SK-N-SH (cell line): ENCODE measurements at regions not wholly inside any gene's neighbourhood (a gene's known extent, or its start where the extent isn't known, plus 50 kb on each side); places are given as distances from the start of the nearest gene placed in this dataset.

Source experiments
- CTCF ChIA-PET: fragments of 300-600, 350-600 bp; formaldehyde crosslinking; extraction: SDS; loops from one replicate; lab custom pipeline; 2021; lab: Yijun Ruan, JAX
- POLR2A ChIA-PET: fragments of 350-600 bp; sonication (Branson Sonifier 250); formaldehyde crosslinking; extraction: SDS; loops from one replicate; lab custom pipeline; 2020; ENCODE audit warnings: antibody characterized with exemption, inconsistent platforms; lab: Yijun Ruan, JAX
- DNase-seq: peaks from one replicate; pipeline ENCODE4 v3.0.0; 2012
- H2AFZ ChIP-seq: fragments of 200-600 bp; sonication (generic); 2 replicates; pipeline ENCODE4 v1.8.1; 2016; ENCODE audit warnings: antibody characterized with exemption, mild to moderate bottlenecking, low read depth
- H3F3A ChIP-seq: fragments of 200-600 bp; sonication (generic); replicated peaks from 2 replicates; pipeline ENCODE3; 2016; ENCODE audit warnings: antibody characterized with exemption, mild to moderate bottlenecking; ENCODE audit not compliant: insufficient read depth
- H3K27ac ChIP-seq, 2 experiments: fragments of 200-500 bp in 1 of 2; fragments of 200-600 bp in 1 of 2; sonication (Bioruptor generic) in 1 of 2; sonication (generic), shearing (Covaris generic) in 1 of 2; 2 replicates each; pipeline versions ENCODE4 v1.5.1 to v1.6.1; 2014 to 2016; ENCODE audit warnings: low read depth in 2 of 2, inconsistent platforms in 1 of 2, low read length in 1 of 2, mild to moderate bottlenecking in 1 of 2, mixed read lengths in 1 of 2
- H3K27me3 ChIP-seq: fragments of 200-600 bp; sonication (generic), shearing (Covaris generic); 2 replicates; pipeline ENCODE4 v1.6.1; 2016; ENCODE audit warnings: mixed run types; ENCODE audit not compliant: insufficient read depth
- H3K36me3 ChIP-seq, 2 experiments: fragments of 200-500 bp in 1 of 2; fragments of 200-600 bp in 1 of 2; sonication (Bioruptor generic) in 1 of 2; sonication (generic) in 1 of 2; replicated peaks in 1 of 2; 2 replicates each; pipeline versions ENCODE3 to v1.5.1; 2014 to 2016; ENCODE audit warnings: low read length in 1 of 2, mild to moderate bottlenecking in 1 of 2; ENCODE audit not compliant: insufficient read depth in 2 of 2, control insufficient read depth in 1 of 2
- H3K4me1 ChIP-seq, 2 experiments: fragments of 200-500 bp in 1 of 2; fragments of 200-600 bp in 1 of 2; sonication (Bioruptor generic) in 1 of 2; sonication (generic), shearing (Covaris generic) in 1 of 2; 2 replicates each; pipeline versions ENCODE4 v1.5.1 to v1.6.1; 2014 to 2016; ENCODE audit warnings: low read depth in 1 of 2, low read length in 1 of 2, mixed run types in 1 of 2; ENCODE audit not compliant: insufficient read depth in 2 of 2, control insufficient read depth in 1 of 2
- H3K4me2 ChIP-seq: fragments of 200-600 bp; sonication (generic), shearing (Covaris generic); 2 replicates; pipeline ENCODE4 v1.6.1; 2017; ENCODE audit warnings: mixed run types
- H3K4me3 ChIP-seq, 2 experiments: fragments of 200-500 bp in 1 of 2; fragments of 200-600 bp in 1 of 2; sonication (Bioruptor generic) in 1 of 2; sonication (generic), shearing (Covaris generic) in 1 of 2; 2 replicates each; pipeline versions ENCODE4 v1.5.1 to v1.8.1; 2014 to 2016; ENCODE audit warnings: low read depth in 2 of 2, inconsistent platforms in 1 of 2, low read length in 1 of 2, mild to moderate bottlenecking in 1 of 2, mixed read lengths in 1 of 2, moderate library complexity in 1 of 2
- H3K79me2 ChIP-seq: fragments of 200-600 bp; sonication (generic); 2 replicates; pipeline ENCODE4 v1.8.1; 2017; ENCODE audit warnings: mild to moderate bottlenecking; ENCODE audit not compliant: insufficient read depth
- H3K9ac ChIP-seq: fragments of 200-600 bp; sonication (generic); 2 replicates; pipeline ENCODE4 v1.6.1; 2017; ENCODE audit warnings: mixed run types
- H3K9me2 ChIP-seq: fragments of 200-600 bp; sonication (generic); 2 replicates; pipeline ENCODE4 v1.6.1; 2017; ENCODE audit warnings: mixed run types
- H3K9me3 ChIP-seq: fragments of 200-600 bp; sonication (generic); 2 replicates; pipeline ENCODE4 v1.6.1; 2017; ENCODE audit warnings: mixed run types, mild to moderate bottlenecking, moderate library complexity
- H4K20me1 ChIP-seq: fragments of 200-600 bp; sonication (generic); 2 replicates; pipeline ENCODE4 v1.6.1; 2017; ENCODE audit warnings: mild to moderate bottlenecking, mixed run types; ENCODE audit not compliant: insufficient read depth
- CHD2 ChIP-seq: fragments of 150-350 bp; IDR thresholded peaks from 2 replicates; pipeline ENCODE4 v1.6.1; 2018; ENCODE audit warnings: low read length; ENCODE audit not compliant: partially characterized antibody
- EP300 ChIP-seq, 2 experiments: IDR thresholded peaks; 2 replicates each; pipeline versions ENCODE4 v1.4.0 to v1.6.1; 2012; ENCODE audit warnings: borderline replicate concordance in 1 of 2, low read depth in 1 of 2, low read length in 1 of 2
- EZH2phosphoT487 ChIP-seq: fragments of 200-600 bp; sonication (generic); IDR thresholded peaks from 2 replicates; pipeline ENCODE4 v1.6.1; 2017; ENCODE audit warnings: low read depth, mixed run types, mild to moderate bottlenecking, antibody characterized with exemption, moderate library complexity, borderline replicate concordance
- FOXJ3 ChIP-seq: sonication (generic); formaldehyde crosslinking; IDR thresholded peaks from 2 replicates; pipeline ENCODE4 v1.5.1; 2020; ENCODE audit warnings: mild to moderate bottlenecking, missing genetic modification reagents
- FOXM1 ChIP-seq: IDR thresholded peaks from 2 replicates; pipeline ENCODE4 v1.4.0; 2012; ENCODE audit warnings: low read depth, mild to moderate bottlenecking
- GATA2 ChIP-seq: sonication (generic); formaldehyde crosslinking; IDR thresholded peaks from 2 replicates; pipeline ENCODE4 v1.5.0; 2020; ENCODE audit warnings: mild to moderate bottlenecking, missing genetic modification reagents
- IRF3 ChIP-seq: fragments of 150-350 bp; IDR thresholded peaks from 2 replicates; pipeline ENCODE4 v1.6.1; 2016; ENCODE audit warnings: mild to moderate bottlenecking, low read depth, low read length
- NRF1 ChIP-seq: IDR thresholded peaks from 2 replicates; pipeline ENCODE4 v1.6.1; 2012; ENCODE audit warnings: low read depth, mild to moderate bottlenecking, low read length
- PBX3 ChIP-seq: IDR thresholded peaks from 2 replicates; pipeline ENCODE4; 2012
- REST ChIP-seq: IDR thresholded peaks from 2 replicates; pipeline ENCODE4 v1.6.1; 2012; ENCODE audit warnings: mild to moderate bottlenecking, low read depth, low read length, moderate library complexity
- TEAD4 ChIP-seq: IDR thresholded peaks from 2 replicates; pipeline ENCODE4 v1.4.0; 2012; ENCODE audit warnings: mild to moderate bottlenecking, borderline replicate concordance; ENCODE audit not compliant: insufficient read depth
- USF1 ChIP-seq: IDR thresholded peaks from 2 replicates; pipeline ENCODE4 v1.4.0; 2012; ENCODE audit warnings: low read depth, borderline replicate concordance
- ZBTB33 ChIP-seq: IDR thresholded peaks from 2 replicates; pipeline ENCODE4 v1.4.0; 2012; ENCODE audit warnings: low read depth, borderline replicate concordance
- WGBS: methylation state at CpG from one replicate; pipeline ENCODE4 v1.1.6; 2017; ENCODE audit warnings: low lambda C conversion rate; 5-methylcytosine and 5-hydroxymethylcytosine counted together

- Histone ChIP-seq H3K79me2 (no peaks in the 10 kb centered on the region), H3K27ac (no peak overlapping the region), H3K9me2 (no peaks in the 10 kb centered on the region), H3F3A (no peaks in the 10 kb centered on the region), H2AFZ (no peak overlapping the region), H4K20me1 (no peaks in the 10 kb centered on the region), H3K4me1 (peaks cover 2 to 9% of the 10 kb centered on the region in 2 experiments; a peak in 2 of 4 replicates), H3K4me3 (no peak overlapping the region), H3K27me3 (no peaks in the 10 kb centered on the region), H3K4me2 (no peak overlapping the region), H3K9ac (no peak overlapping the region), H3K9me3 (no peaks in the 10 kb centered on the region), H3K36me3 (no peaks in the 10 kb centered on the region)
- ChIA-PET POLR2A (no interaction called here), CTCF (no interaction called here)
- TF ChIP-seq ZBTB33 (no peak), IRF3 (no peak), FOXM1 (no peak), EP300 (IDR thresholded peaks at IDR 0.05; ENCODE audit: borderline replicate concordance in 1 of 2, low read depth in 1 of 2, low read length in 1 of 2) (no peak), USF1 (no peak), PBX3 (no peak), CHD2 (no peak), REST (no peak), EZH2phosphoT487 (no peak), GATA2 (CRISPR knock-in tag) (no peak), FOXJ3 (no peak), NRF1 (no peak), TEAD4 (no peak)
- WGBS, result 82% methylated on average over 5 of the region's 5 CpGs
- no peak for DNase-seq
Observed at GRCh38 chr7:68734431-68734830, 863.8 kb upstream of the AUTS2 start.
